Lung (tissue), 11 donors: ENCODE measurements at regions not wholly inside any gene's neighbourhood (a gene's known extent, or its start where the extent isn't known, plus 50 kb on each side); places are given as distances from the start of the nearest gene placed in this dataset.
A peak's percentile ranks its signal among the peaks of the same experiment; 100 is the strongest.

Experiments
- ATAC-seq: fragments of 200-7000 bp; cut with Tn5 transposase; one replicate; pipeline ENCODE4 v1.9.1; 2020; ENCODE audit warnings: moderate number of reproducible peaks; ENCODE audit not compliant: insufficient read depth, low FRiP score
- DNase-seq, 3 donors: peaks; one replicate each; pipeline ENCODE4 v3.0.0-alpha.2; 2013 to 2017
- H3K27ac ChIP-seq, 2 donors: one replicate each; pipeline ENCODE4 v1.5.1; 2013; ENCODE audit warnings: mild to moderate bottlenecking in 2 of 2, moderate library complexity in 2 of 2, control low read depth in 1 of 2, inconsistent platforms in 1 of 2, low read depth in 1 of 2, low read length in 1 of 2
- H3K27me3 ChIP-seq, 3 donors: one replicate each; pipeline ENCODE4 v1.5.1; 2013; ENCODE audit warnings: low read length in 2 of 3; ENCODE audit not compliant: control insufficient read depth in 3 of 3, insufficient read depth in 3 of 3
- H3K36me3 ChIP-seq, 4 donors: one replicate each; pipeline ENCODE4 v1.5.1; 2013; ENCODE audit warnings: low read length in 4 of 4, mild to moderate bottlenecking in 1 of 4, moderate library complexity in 1 of 4; ENCODE audit not compliant: control insufficient read depth in 4 of 4, insufficient read depth in 4 of 4
- H3K4me1 ChIP-seq, 5 donors: one replicate each; pipeline ENCODE4 v1.5.1; 2013; ENCODE audit warnings: low read length in 5 of 5, mild to moderate bottlenecking in 2 of 5, moderate library complexity in 1 of 5; ENCODE audit not compliant: control insufficient read depth in 5 of 5, insufficient read depth in 5 of 5
- H3K4me3 ChIP-seq: one replicate; pipeline ENCODE4 v1.5.1; 2013; ENCODE audit warnings: mild to moderate bottlenecking, control low read depth, moderate library complexity
- H3K9ac ChIP-seq, 2 donors: one replicate each; pipeline ENCODE4 v1.5.1; 2013; ENCODE audit warnings: low read length in 2 of 2, control low read depth in 1 of 2; ENCODE audit not compliant: insufficient read depth in 1 of 2
- H3K9me3 ChIP-seq, 4 donors: one replicate each; pipeline ENCODE4 v1.5.1; 2013; ENCODE audit warnings: low read length in 3 of 4, mild to moderate bottlenecking in 1 of 4, moderate library complexity in 1 of 4; ENCODE audit not compliant: control insufficient read depth in 4 of 4, insufficient read depth in 3 of 4
- WGBS, 2 donors: extraction: QIAGEN DNeasy Blood & Tissue Kit; methylation state at CpG; one replicate each; pipeline ENCODE4 v1.1.7; 2013; 5-methylcytosine and 5-hydroxymethylcytosine counted together
- TF ChIP-seq, protein P1 (sequence below): IDR thresholded peaks from 2 replicates; pipeline ENCODE4 v1.5.1; 2012; ENCODE audit warnings: mild to moderate bottlenecking; ENCODE audit errors: control extremely low read depth, extremely low read depth
- donor health status: control.
- donor health status: control.
- donor health status: Bipolar disorder and iron deficiency.
- donor health status: healthy.
- donor health status: DM: yes; HTN: yes; CAD: no.

DNA sequence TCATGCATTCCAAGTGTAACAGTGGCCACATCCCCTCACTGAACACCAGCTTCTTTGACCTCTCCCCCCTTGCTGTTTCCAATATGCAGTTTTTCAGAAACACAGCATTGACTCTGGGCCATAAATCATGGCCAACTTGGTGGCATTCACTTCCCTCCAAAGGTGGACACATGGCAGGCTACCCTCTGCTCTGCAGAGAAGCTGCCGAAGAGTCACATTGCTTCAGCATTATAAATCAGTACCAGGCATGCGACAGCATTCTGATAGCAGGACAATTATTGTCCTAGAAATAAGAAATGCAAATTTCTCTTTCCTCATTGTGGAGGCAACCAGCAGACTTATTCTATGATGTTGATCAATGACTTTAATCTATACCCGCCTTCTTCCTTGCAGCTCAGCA, 475.4 kb upstream of the GHITM start:
- no peak overlapping the region for H3K27ac ChIP-seq
- H3K27me3 ChIP-seq, result no peaks in the 10 kb centered on the region
- no peaks in the 10 kb centered on the region for H3K4me1 ChIP-seq
- 77 to 87% methylated on average over 3 of the region's 3 CpGs for WGBS, 2 donors
- no peaks in the 10 kb centered on the region for H3K9me3 ChIP-seq
- TF ChIP-seq, protein P1, sequence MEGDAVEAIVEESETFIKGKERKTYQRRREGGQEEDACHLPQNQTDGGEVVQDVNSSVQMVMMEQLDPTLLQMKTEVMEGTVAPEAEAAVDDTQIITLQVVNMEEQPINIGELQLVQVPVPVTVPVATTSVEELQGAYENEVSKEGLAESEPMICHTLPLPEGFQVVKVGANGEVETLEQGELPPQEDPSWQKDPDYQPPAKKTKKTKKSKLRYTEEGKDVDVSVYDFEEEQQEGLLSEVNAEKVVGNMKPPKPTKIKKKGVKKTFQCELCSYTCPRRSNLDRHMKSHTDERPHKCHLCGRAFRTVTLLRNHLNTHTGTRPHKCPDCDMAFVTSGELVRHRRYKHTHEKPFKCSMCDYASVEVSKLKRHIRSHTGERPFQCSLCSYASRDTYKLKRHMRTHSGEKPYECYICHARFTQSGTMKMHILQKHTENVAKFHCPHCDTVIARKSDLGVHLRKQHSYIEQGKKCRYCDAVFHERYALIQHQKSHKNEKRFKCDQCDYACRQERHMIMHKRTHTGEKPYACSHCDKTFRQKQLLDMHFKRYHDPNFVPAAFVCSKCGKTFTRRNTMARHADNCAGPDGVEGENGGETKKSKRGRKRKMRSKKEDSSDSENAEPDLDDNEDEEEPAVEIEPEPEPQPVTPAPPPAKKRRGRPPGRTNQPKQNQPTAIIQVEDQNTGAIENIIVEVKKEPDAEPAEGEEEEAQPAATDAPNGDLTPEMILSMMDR, result no peak
- no peak overlapping the region for H3K9ac ChIP-seq
- no peak for DNase-seq
- H3K36me3 ChIP-seq, result no peaks in the 10 kb centered on the region
- no peak overlapping the region for H3K4me3 ChIP-seq
- no peak for ATAC-seq

DNA sequence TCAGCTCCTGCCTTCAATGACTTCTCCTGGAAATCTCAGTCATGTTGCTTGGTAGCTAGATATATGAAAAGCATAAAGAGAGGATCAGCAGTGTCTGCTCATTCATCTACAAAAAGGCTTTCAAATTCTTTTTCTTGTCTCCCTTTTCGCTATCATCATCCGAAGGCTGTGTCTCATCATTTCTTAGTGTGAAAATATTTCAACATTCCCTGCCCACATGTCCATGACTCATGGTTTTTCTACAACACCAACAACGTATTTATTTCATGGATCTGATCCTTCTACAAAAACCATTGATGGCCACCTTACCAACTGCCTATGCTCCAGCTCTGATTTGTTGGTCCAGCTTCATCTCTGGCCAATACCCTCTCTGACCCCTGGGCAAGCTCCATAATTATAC, 472.5 kb upstream of the GHITM start:
- TF ChIP-seq, protein P1, result no peak
- no peak for DNase-seq
- Histone ChIP-seq H3K36me3 (no peaks in the 10 kb centered on the region), H3K9ac (no peak overlapping the region), H3K27ac (no peak overlapping the region), H3K4me1 (no peaks in the 10 kb centered on the region), H3K9me3 (no peaks in the 10 kb centered on the region), H3K4me3 (no peak overlapping the region), H3K27me3 (no peaks in the 10 kb centered on the region)
- 80 to 89% methylated on average over 3 of the region's 3 CpGs for WGBS, 2 donors
- ATAC-seq, result no peak

DNA sequence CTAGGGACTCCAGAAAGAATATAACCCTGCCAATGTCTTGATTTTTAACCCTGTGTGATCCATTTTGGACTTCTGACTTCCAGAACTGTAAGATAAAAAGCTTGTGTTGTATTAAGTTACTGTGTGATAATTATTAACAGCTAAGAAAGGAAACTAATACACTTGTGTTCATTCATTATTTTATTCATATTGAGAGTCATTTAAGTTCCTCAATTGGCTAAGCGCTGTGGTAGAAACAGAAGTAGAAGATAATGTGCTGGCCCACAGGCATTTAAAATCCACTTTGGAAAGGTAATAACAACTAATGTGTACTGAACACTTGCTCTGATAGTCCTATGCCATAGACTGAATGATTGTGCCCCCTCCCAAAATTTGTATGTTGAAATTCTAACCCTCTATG, 471.7 kb upstream of the GHITM start:
- no peak for DNase-seq
- Histone ChIP-seq H3K36me3 (no peaks in the 10 kb centered on the region), H3K4me3 (no peak overlapping the region), H3K9me3 (no peaks in the 10 kb centered on the region), H3K4me1 (no peaks in the 10 kb centered on the region), H3K9ac (no peak overlapping the region), H3K27ac (no peak overlapping the region), H3K27me3 (no peaks in the 10 kb centered on the region)
- WGBS, 2 donors, result 96 to 100% methylated on average over 1 of the region's 1 CpG
- no peak for ATAC-seq
- TF ChIP-seq, protein P1, result no peak

DNA sequence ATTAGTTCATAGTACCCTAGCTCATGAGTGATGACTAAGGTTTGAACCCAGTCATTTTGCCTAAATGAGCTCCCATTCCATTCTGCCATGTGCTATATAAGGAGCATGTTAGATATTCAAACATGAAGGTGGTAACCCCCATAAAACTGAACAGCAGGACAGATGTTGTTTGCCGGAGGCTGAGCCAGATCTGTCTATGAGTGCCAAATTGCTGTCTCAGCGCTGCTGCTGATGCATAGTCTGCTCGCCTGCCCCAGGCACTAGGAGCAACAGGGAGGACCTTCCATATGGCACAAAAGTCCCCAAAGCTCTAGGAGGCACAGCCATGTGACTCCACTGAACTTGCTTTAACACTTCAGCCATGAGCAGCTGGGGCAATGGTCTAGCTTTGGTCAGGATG, 466.0 kb upstream of the GHITM start:
- TF ChIP-seq, protein P1, result no peak
- no peak overlapping the region for H3K9ac ChIP-seq
- no peak overlapping the region for H3K4me3 ChIP-seq
- H3K9me3 ChIP-seq, result no peaks in the 10 kb centered on the region
- 81 to 98% methylated on average over 3 of the region's 3 CpGs for WGBS, 2 donors
- H3K27ac ChIP-seq, result no peak overlapping the region
- ATAC-seq, result no peak
- no peaks in the 10 kb centered on the region for H3K4me1 ChIP-seq
- peak in 1 of 3 donors; percentile 7 for DNase-seq
- no peaks in the 10 kb centered on the region for H3K36me3 ChIP-seq
- no peaks in the 10 kb centered on the region for H3K27me3 ChIP-seq
